ENCODE measurements at regions not wholly inside any gene's neighbourhood (a gene's known extent, or its start where the extent isn't known, plus 50 kb on each side); places are given as distances from the start of the nearest gene placed in this dataset.

DNA sequence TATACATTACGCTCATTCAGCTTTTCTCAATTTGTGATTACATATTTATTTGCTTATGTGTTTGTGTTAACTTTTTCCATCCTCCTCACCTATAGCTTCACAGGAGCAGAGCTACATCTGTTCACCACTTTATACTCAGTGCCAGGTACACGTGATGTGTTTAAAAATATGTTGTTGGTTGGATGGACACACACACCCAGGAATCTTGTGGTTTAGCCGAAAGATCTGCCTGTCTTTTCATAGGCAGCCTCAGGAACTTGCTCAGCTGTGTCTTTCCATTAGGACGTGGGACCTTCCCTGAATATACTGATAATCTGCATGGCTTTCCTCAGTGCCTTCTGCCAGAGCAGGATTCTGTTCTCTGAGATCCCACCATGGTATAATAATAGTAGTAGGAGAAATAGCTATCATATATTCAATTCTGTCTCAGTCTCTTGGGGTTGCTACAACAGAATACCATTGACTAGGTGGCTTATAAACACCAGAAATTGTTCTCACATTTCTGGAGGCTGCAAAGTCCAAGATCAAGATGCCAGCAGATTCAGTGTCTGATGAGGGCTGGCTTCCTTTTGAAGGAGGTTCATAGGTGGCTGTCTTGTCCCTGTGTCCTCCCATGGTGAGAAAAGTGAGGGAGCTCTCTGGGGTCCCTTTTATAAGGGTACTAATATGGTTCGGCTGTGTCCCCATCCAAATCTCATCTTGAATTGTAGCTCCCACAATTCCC is 50.0 kb upstream of the SOD3 start:
- H3K9me3 ChIP-seq, result no peaks in the 10 kb centered on the region
- DNase-seq, result no peak
- intact Hi-C loops (cut with DNase I), result no loop called here
- 87 to 92% methylated on average over 5 of the region's 5 CpGs for WGBS, 2 donors
- H3K36me3 ChIP-seq, result no peaks in the 10 kb centered on the region
- no peaks in the 10 kb centered on the region for H3K27me3 ChIP-seq
- H3K4me1 ChIP-seq, result peaks cover 0 to 36% (median 19%) of the 10 kb centered on the region in 4 donors
- H3K4me3 ChIP-seq, result no peak overlapping the region
- H3K27ac ChIP-seq, result no peak overlapping the region
- no peak for TF ChIP-seq EP300 (IDR thresholded peaks at IDR 0.05)
- TF ChIP-seq POLR2AphosphoS5 (IDR thresholded peaks at IDR 0.05), result no peak
- TF ChIP-seq POLR2A (IDR thresholded peaks at IDR 0.05), result no peak
- TF ChIP-seq, protein P1, sequence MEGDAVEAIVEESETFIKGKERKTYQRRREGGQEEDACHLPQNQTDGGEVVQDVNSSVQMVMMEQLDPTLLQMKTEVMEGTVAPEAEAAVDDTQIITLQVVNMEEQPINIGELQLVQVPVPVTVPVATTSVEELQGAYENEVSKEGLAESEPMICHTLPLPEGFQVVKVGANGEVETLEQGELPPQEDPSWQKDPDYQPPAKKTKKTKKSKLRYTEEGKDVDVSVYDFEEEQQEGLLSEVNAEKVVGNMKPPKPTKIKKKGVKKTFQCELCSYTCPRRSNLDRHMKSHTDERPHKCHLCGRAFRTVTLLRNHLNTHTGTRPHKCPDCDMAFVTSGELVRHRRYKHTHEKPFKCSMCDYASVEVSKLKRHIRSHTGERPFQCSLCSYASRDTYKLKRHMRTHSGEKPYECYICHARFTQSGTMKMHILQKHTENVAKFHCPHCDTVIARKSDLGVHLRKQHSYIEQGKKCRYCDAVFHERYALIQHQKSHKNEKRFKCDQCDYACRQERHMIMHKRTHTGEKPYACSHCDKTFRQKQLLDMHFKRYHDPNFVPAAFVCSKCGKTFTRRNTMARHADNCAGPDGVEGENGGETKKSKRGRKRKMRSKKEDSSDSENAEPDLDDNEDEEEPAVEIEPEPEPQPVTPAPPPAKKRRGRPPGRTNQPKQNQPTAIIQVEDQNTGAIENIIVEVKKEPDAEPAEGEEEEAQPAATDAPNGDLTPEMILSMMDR (IDR thresholded peaks at IDR 0.05), result no peak
